DMS79 treated with DMSO at 0.1 percent for 48 hours (cell line): ENCODE measurements at regions not wholly inside any gene's neighbourhood (a gene's known extent, or its start where the extent isn't known, plus 50 kb on each side); places are given as distances from the start of the nearest gene placed in this dataset.
A peak's percentile ranks its signal among the peaks of the same experiment; 100 is the strongest.

Source experiments
- DNase-seq: peaks from one replicate; lab custom pipeline; 2025; lab: John Stamatoyannopoulos, UW

DNA sequence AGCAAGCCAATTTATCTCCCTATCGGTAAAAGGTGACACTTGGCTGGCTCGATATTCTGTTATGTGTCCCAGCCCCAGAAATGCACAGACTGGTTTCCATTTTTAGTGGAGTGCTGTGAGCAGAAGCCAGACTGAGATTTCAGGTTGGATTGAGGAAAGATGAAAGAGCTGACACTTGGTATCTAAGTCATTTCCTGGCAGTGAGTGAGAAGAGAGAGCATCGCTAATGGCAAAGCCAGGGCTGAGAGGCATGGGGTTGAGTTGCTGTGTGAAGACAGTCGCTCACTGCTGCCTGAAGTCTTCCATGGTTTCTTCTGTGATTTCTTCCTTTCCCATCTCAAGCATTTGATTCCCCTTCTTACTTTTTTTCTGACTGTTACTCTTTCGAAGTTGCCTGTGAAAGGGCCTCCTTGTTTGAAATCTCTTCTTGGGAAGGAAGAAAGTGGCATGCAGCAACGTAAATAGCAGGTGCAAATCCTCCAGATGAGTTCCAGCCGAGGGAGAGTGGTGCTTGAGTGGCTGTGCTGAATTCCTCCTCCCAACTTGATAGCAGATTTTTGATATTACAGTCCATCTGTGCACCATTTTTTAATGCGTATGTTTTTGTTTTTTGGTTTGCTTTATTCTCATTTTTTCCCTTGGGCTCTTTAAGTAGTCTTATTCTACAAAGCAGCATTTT is 109.2 kb upstream of the LIMCH1 start:
- peak; percentile 90 for DNase-seq

DNA sequence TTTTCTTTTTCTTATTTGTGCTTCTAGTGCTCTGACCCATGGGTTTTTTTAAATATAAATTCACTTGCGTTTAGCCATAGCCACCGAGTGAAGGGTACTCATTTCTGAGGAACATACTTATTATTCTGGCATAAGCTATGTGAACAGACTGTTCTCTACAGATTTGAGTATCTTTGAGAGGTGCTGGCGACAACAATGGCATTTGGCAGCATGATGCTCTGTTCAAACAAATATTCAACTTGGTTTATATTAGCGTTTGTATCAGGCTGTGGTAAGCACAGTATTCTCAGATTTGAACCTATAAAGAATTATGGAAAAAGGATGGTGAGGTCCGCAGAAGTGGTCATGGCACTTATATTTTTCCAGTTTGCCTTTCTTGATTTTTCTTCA is 108.7 kb upstream of the LIMCH1 start:
- peak; percentile 90 for DNase-seq

DNA sequence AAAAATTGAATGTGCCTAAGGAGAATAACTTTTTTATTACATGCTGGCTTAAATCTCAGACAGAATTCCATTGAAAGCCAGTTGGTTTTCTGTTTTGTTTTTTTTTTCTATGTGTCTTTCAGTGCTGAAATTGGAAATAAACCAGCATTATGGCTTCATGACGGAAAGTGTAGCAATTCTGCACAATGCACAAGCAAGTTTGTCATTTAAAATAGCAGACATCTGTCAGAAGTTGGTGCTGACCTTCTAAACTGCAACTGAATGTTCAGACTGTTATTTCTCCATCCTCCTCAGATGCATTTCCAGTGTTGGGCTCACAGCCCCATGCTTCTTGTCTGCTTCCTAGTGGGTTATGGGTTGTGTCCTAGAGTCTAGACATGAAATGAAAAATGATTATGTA is 107.2 kb upstream of the LIMCH1 start:
- no peak for DNase-seq

DNA sequence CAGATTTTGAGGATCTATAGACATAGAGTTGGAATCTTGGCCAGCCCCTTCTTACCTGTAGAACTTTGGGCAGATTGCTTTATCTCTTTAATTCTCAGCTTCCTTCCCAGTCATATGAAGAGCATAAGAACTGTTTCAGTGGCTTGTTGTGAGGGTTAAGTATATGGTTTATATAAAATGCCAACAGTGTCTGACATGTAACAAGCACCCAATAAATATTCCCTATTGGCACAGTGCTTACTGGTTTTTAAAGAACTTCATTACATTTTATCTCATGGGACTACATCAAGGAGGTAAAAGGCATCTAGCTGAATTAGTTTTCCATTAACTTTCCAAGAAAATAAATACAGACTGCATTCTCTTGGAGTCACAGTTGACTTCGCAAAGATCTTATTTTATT is 106.7 kb upstream of the LIMCH1 start:
- no peak for DNase-seq

DNA sequence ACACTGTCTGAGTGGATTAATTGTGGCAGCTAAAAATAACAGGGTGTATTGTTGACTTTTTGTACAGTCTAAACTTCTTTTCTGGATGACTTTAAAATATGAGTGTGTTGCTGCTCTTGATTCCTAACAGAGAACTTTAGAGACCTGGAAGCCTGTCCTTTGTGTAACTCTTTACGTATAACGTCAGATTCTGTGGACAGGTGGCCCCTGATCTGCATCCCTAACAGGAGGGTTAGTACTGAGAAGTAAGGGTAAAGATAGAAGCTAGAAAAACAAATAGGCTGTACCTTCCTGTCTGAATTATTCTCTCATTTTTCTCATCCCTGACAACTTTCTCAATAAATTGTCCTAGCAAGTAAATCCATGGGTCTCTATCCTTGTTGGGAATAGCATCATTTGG is 105.7 kb upstream of the LIMCH1 start:
- no peak for DNase-seq

DNA sequence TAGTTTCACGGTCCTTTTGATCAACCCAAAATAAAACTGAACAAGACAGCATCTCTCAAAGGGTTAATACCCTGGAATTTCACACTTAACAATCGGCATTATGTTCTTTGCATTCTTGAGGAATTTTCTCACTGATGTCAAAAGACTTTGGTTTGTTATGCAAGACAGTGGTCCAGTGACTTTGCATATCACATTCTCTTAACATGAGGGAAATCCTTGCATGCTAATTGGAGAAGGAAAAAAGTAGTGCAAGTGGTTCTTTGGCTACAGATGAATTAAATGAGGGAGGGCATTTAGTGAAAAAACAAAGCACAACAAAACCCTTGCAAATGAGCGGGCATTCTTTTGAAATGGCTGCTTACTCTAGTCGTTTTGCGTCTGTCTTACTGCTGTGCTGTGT is 105.1 kb upstream of the LIMCH1 start:
- DNase-seq = no peak

DNA sequence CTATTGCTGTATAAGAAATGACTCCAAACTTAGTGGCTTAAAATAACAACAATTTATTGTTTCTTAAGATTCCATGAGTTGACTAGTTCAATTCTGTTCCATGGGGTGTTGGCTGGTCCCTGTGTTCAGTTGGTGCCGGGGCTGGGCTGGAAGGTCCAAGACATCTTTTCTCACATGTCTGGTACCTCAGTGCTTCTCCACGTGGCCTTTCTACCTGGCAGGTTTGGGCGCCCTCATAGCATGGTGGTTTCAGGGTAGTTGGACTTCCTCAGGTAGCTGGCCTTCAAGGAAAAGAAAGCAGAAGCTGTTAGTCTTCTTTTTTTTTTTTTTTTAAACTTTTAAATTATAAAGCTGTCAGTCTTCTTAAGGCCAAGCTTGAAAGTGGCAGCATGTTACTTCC is 104.6 kb upstream of the LIMCH1 start:
- no peak for DNase-seq

DNA sequence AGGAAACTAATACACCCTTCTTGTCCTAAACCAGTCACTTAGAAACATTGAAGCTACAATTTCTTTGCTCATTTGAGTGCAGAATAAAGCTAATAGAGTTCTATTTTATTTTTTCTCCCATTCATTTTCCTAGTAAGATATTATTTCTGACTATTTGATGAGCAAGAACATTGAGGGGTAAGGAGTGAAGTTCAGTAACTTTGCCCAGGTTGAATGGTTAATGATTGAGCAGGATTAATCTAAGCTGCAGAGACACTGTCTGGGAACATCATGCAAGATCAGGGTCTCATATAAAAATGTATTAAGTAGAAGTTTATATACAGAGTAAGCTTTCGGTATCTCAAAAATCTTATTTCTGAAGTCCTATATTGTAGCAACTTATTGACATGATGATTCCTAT is 102.4 kb upstream of the LIMCH1 start:
- DNase-seq = no peak

DNA sequence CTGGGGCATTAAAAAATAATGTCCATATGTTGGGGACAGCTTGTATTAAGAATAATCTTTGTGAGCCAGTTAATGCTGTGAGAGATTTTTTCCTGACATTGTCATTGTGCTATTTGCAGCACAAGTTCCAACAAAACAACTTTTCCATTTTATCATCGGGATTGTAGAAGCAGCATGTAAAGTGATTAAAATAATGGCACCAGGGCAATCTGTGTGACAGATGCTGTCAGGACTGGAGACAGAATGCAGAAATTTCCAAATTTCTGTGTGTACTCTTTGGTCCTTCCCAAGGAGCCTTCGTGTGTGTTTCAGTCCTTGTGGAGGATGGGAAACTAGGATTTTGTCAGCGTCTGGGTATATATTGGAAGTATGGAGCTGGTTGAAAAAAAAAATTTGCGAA is 101.5 kb upstream of the LIMCH1 start:
- no peak for DNase-seq

DNA sequence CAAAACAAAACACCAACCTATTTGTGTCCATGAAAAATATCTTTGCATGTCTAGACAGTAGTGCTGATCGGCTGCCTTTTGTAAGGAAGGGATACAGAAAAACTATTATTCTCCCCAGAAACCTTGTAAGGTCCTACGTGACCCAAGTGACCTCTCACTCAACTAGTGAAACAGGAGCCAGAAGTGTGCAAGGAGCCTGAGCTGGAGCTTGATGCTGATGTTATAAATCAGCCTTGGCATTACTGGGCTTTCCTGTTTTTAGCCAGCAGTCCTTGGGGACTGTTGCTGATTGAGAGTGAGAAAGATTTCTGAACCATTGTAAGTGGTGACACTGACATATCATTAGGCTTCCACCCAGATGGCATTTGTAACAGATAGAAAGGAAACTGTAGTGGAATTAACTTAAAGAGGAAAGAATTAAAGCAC is 100.8 kb upstream of the LIMCH1 start:
- DNase-seq = no peak

DNA sequence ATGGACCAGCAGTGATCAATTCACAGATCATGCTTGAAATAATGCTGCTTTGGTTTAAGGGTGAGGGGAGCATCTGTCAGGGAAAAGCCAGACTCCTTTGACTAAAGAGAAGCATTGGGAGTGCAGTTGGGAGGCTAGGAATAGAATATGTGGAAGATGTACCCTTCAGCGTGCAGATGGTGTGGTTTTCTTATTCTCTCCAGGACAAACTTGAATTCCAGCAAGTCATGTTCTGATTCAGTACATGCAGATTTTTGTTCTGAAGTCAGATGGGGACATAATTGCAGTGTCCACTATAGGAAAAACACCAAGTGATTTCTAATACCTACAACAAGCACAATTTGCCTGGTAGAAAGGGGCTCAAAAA is 99.0 kb upstream of the LIMCH1 start:
- DNase-seq = no peak

DNA sequence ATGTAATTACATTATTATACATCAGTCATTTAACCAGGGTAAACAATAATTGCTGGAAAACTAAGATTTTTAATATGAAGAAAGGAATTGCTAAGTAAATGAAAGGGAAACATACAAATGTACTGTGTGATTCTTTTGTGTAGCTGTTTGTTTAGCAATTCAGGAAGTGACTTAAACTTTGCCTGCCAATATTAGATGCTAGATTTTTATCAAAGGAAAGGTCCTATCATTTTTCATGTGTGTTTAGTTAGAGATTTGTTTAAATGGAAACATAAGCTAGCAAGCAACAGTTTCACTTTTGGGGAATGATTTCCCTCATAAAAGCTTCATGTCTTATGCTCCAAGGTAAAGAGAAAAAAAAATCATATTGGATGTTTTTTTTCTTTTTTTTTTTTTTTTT is 95.1 kb upstream of the LIMCH1 start:
- DNase-seq = no peak

DNA sequence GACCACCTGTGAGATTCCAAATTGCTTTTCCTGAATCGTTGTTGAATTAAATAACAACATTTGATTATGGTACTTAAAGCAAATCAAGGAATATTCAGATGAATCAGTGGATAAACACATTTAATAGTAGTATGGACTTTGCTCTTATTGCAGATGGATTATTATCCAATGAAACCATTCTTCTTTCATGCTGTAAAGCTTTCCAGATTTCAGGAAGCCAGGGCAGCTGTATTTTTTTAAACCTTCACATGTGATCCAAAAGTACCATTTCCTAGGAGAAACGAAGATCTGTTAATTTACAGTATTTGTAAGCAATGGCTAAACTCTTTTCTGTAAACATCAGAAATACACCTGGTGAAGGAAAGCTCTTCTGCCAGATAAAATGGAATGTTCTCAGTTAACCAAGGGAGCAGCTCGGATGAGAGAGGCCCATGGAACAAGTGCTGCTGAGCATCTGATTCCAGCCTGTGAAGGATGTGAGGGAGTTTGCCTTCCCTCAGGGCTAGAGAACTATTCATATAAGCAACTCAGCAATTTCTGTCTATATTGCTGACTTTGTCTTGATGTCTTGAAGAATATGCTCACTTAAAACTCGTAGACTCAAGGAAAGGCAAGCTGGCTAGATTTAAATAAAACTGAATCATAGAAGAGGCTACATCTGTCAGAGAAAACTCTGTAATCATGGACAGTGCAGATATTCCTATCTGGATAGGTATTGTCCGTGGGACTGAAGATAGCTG is 94.4 kb upstream of the LIMCH1 start:
- DNase-seq = no peak

DNA sequence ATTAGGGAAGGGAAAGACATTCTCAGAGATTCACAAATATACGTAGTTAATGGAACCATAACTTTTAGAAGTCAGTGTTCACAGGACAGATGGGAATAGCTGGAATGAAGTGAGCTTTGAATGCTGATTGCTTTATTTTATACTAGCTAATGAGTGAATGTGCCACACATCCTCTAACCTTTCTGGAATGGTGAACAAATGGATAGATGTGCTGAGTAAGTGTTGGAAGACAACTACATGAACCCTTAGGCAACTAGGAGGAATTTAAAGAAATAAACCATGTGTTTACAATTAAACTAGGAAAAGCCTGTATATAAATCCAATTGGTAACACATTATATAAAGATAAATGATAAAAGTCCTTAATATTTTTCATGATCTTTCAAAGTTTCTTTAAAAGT is 91.6 kb upstream of the LIMCH1 start:
- DNase-seq = no peak

DNA sequence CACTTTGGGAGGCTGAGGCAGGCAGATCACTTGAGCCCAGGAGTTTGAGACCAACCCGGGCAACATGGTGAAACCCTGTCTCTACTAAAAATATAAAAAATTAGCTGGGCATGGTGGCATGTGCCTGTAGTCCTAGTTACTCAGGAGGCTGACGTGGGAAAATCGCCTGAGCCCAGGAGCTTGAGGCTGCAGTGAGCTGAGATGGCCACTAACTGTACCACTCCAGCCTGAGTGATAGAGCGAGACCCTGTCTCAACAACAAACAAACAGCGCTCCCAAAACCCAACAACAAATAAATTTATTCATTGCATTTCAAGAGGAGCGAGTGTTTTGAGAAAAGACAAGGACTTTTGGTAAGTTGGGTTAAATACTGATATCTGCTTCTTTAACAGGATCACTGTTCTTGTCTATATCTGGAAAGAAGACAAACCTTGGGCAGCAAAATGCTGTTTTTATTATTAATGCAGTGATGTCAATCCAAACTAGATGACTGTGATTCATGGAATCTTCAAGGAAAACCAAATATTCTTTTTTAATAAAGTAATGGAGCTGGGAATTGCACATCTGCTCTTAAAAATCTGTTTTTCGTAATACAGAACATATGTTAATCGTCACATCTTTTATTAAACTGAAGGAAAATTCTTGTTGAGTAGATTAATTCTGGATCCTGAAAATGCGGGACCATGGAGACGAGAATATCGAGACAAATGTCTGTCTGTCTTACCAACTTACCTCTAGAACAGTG is 90.8 kb upstream of the LIMCH1 start:
- DNase-seq = no peak

DNA sequence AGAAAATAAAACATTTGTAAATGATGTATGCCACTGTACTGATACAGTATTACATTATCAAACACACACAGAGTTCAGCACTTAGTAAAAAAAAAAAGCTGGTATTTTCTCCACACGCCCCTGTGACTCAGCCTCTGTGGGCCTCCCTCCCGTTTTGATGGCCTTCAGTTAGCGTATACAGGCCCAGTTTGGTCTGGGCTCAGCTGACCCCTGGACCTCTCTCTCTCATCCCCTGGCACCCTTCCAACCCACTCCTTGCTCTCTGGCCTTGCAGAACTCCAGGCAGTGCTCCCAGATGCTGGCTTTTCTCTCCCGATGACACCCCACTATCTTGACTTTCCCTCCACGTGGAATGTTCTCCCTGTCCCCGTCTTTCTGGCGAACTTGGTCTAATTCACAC is 89.0 kb upstream of the LIMCH1 start:
- DNase-seq = no peak

DNA sequence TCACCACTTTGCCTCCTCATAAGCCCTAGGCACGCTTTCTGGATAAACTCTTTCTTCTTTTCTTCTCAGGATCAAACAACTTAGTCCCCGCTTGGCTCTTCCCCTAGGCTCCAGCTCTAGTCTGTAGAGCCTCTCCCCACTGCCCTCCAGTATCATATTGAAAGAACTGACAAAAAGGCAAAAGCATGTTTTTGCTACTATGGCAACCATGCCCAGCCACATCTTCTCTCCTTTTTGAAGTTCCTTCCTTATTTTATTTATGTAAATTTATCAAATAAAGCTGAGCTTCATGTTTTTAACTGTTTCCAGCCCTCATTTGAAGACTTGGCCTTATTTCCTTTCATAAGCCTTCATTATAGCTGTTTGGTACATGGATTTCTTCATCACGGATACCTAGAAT is 86.0 kb upstream of the LIMCH1 start:
- DNase-seq = no peak

DNA sequence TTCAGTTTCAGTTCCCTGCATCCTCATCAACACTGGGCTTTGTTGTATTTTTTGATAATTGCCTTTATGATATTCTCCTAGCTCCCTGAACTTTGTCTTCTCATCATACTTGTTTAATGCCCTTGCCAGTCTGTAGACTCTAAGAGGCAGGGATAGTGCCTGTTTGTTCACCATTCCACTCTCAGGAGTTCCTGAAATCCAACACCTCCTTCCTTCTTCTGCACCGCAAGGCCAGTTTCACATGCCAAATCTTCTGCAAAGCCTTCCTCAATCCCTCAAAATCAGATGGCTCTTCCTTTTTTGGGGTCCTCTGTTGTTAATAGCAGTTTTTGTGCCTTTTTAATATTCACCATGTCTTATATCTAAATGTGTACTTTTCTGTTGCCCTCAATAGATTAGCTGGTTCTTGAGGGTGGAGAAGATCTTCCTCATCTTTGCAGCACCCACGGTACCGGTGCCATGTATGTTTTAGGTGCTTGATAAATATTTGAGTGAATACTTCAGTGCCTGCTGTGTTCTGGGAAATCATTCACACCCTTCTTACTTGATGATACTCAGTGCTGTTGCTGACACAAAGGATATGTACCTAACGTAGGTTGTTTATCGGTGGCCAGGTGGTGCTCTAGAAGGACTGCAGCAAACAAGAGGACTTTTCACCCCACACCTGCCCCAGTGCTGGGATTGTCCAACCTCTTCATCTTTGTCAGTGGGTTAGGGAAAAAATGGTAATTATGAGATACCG is 85.3 kb upstream of the LIMCH1 start:
- DNase-seq = no peak

DNA sequence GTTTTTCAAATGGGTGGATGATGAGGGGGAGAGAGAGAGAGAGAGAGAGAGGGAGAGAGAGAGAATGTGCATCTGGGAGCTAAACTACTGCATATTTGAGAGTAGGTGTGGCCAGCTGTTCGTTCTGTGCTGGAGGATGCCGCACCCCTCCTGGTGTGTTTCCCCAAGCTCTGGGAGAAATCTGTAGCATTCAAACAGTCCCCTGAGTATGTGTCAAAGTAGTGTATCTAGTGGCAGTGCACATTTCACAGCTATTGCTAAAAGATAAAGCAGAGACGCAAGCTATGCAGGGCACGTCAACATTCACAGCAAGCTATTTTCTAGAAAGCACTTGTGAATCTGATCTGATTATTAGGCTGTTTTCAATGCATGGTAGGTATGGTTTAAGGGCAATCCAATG is 83.5 kb upstream of the LIMCH1 start:
- DNase-seq = peak; percentile 28

DNA sequence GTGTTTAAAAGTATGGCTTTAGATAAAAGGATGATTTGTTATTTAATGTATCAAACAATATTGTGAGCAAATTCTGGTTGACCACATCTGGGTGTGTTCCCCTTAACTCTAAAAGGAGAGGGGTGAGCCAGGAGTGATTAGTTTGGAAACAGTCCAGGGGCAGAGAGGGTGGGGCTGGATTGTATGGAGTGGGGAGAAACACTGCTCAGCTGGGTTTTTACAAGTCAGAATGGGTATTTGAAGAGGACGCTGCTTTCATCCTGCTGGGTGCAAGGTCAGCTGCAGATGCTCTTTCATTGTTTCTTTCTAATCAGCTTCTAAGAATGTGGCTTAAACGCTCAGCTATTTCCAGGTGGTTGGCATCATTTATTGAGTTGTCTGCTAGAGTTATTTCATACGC is 82.8 kb upstream of the LIMCH1 start:
- peak; percentile 23 for DNase-seq

DNA sequence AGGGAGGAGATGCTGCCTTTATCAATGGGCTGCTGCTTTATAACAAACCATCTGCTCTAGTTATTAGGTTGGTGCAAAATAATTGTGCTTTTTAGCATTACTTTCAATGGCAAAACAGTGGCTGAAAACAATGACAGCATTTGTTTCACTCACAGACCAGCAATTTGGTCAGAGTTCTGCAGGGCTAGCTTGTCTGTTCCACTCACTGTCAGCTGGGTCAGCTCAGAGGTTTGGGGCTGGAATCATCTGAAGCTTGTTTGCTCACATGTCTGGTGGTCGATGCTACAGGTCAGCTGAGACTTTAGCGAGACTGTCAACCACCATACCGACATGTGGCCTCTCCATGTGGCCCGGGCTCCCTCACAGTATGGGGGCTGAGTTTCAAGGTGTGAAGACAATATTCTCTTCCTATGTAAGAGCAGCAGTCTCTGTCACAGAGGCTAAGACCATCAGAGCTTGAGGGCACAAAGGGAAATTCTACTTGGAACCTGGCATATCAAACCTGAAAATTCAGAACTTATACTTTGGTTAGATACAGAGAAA is 81.3 kb upstream of the LIMCH1 start:
- no peak for DNase-seq

DNA sequence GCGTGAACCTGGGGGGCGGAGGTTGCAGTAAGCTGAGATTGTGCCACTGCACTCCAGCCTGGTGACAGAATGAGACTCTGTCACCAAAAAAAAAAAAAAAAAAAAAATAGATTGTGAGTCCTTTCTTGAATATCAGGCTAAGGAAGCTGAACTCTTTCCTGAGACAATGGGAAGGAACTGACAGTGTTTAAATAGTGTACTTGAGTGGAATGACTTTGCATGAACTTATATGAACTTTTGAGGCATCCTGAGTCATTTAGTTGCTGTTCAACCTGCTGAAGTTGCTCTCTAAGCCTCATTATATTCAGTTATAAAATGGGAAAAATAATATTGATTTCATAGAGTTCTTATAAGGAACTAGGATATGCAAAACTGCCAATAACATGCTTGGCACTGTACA is 79.3 kb upstream of the LIMCH1 start:
- DNase-seq = no peak
